ENCODE measurements at regions not wholly inside any gene's neighbourhood (a gene's known extent, or its start where the extent isn't known, plus 50 kb on each side); places are given as distances from the start of the nearest gene placed in this dataset.

GRCh38 chrX:115499112-115499805 is 61.7 kb upstream of the PLS3 start:
- TF ChIP-seq EZH2phosphoT487 (IDR thresholded peaks at IDR 0.05; ENCODE audit: low read depth) = no peak
- TF ChIP-seq, protein P1, sequence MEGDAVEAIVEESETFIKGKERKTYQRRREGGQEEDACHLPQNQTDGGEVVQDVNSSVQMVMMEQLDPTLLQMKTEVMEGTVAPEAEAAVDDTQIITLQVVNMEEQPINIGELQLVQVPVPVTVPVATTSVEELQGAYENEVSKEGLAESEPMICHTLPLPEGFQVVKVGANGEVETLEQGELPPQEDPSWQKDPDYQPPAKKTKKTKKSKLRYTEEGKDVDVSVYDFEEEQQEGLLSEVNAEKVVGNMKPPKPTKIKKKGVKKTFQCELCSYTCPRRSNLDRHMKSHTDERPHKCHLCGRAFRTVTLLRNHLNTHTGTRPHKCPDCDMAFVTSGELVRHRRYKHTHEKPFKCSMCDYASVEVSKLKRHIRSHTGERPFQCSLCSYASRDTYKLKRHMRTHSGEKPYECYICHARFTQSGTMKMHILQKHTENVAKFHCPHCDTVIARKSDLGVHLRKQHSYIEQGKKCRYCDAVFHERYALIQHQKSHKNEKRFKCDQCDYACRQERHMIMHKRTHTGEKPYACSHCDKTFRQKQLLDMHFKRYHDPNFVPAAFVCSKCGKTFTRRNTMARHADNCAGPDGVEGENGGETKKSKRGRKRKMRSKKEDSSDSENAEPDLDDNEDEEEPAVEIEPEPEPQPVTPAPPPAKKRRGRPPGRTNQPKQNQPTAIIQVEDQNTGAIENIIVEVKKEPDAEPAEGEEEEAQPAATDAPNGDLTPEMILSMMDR (IDR thresholded peaks at IDR 0.05; ENCODE audit: low read depth, low read length) = no peak
